Coronary artery (tissue), 2 donors: ENCODE measurements at regions not wholly inside any gene's neighbourhood (a gene's known extent, or its start where the extent isn't known, plus 50 kb on each side); places are given as distances from the start of the nearest gene placed in this dataset.

Source experiments
- DNase-seq: peaks from one replicate; pipeline ENCODE4 v3.0.0-alpha.2; 2017; ENCODE audit warnings: low spot score
- H3K27ac ChIP-seq, 2 donors: fragments of 200-600 bp; sonication (generic); one replicate each; pipeline ENCODE4 v1.5.1; 2016 to 2019
- H3K4me3 ChIP-seq: fragments of 200-600 bp; sonication (generic); 2 replicates; pipeline ENCODE4 v1.5.1; 2016; ENCODE audit warnings: mild to moderate bottlenecking, moderate library complexity
- TF ChIP-seq, protein P1 (sequence below): fragments of 200-600 bp; sonication (generic); IDR thresholded peaks from one replicate; pipeline ENCODE4 v1.5.1; 2019; ENCODE audit warnings: antibody characterized with exemption

DNA sequence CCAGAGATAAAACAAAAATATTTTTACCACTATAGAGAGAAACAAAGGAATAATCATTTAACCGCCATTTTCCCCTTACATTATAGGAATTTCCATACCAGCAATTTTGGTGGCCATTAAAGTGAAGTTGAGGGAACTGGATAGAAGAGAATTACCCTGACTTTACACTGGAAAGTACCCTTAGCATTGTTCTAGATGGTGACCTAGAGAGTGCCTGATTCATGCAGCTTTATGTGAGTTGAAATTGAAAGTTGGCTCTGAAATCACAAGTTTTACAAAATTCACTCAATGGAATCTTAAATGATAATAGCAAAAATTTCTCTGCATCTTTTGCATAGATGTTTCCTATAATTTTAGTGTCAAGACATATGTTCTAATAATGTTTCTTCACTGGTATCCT lies 55.7 kb upstream of the PREP start:
- TF ChIP-seq, protein P1, sequence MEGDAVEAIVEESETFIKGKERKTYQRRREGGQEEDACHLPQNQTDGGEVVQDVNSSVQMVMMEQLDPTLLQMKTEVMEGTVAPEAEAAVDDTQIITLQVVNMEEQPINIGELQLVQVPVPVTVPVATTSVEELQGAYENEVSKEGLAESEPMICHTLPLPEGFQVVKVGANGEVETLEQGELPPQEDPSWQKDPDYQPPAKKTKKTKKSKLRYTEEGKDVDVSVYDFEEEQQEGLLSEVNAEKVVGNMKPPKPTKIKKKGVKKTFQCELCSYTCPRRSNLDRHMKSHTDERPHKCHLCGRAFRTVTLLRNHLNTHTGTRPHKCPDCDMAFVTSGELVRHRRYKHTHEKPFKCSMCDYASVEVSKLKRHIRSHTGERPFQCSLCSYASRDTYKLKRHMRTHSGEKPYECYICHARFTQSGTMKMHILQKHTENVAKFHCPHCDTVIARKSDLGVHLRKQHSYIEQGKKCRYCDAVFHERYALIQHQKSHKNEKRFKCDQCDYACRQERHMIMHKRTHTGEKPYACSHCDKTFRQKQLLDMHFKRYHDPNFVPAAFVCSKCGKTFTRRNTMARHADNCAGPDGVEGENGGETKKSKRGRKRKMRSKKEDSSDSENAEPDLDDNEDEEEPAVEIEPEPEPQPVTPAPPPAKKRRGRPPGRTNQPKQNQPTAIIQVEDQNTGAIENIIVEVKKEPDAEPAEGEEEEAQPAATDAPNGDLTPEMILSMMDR: no peak
- Histone ChIP-seq H3K27ac (no peak overlapping the region), H3K4me3 (no peak overlapping the region)
- no peak for DNase-seq

DNA sequence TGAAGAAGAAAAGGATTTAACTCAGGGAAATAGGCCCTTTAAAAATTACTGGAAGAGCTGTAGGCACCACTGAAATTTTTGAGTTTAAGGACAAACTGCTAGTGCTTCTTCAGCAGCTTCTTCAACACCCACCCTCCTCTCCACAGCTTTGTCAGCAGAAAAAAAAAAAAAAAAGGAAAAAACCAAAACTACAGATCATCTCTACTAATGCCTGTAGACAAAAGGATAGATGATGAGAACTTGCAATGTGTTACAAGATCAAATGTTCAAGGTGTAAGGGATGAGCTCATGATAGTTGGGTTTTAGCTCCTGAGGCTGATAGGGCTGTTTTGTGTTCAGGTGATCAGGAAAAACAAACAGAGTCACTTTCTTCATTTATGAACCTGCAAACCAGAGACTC lies 55.2 kb upstream of the PREP start:
- Histone ChIP-seq H3K27ac (no peak overlapping the region), H3K4me3 (no peak overlapping the region)
- TF ChIP-seq, protein P1: no peak
- no peak for DNase-seq

DNA sequence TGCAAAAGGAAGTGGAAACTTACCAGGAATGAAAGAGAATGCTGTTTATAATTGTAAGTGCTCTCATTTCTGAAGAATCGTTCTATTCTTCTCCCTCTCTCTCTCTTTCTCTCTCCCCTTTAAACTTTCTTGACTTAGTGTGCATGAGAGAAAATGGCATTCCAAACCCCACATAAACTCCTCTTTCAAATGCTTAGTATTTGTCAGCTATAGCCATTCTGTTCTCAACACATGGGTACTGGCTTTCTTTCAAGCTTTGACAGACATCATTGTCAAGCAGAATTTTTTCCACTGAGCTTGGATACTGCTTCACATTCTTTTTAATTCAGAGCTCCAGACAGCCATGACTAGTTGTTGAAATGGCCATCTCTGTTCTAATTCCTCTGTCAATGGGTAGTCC lies 51.1 kb upstream of the PREP start:
- Histone ChIP-seq H3K4me3 (no peak overlapping the region), H3K27ac (no peak overlapping the region)
- DNase-seq: no peak
- TF ChIP-seq, protein P1: no peak

DNA sequence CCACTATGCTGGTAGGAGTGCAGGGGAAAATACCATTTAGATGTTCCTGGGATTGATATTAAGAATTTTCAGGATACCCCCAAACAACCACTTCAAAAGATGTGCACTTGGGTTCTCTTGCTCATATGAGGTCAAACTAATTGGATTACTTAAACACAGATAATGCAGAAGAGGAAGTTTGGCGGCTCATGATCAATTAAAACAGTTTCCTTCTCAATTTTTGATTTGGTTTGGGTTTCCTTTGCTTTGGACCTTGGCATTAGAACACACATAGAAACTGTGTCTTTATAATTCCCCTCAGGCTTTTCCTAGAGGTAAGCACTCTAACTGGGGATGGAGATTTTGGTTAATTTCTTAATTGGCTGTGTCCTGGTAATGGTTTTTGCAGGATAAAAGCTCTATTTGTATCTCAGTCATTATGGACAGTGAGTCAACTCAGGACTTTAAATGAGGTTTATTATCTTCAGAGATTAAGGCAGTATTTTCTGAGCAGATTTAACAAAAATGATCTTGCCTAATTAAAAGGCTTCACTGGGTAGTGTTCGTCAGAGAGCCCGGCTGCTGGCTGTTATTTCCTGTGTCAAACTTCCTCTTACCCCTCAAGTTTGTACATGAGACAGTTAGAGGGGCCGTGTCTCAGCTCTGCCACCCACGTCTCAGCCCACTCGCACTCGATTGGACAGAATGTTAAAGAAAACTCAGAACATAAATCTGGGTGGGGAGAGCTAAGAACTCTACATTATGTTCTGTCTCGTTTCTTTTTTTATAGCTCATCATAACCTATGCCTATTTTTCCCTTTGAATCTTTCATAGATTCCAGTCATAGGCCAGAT lies 50.3 kb upstream of the PREP start:
- Histone ChIP-seq H3K27ac (peak overlapping the region in 1 of 2 donors; percentile 37), H3K4me3 (no peak overlapping the region)
- no peak for DNase-seq
- TF ChIP-seq, protein P1: no peak
